Sciatic nerve (tissue), 2 donors: ENCODE measurements at regions not wholly inside any gene's neighbourhood (a gene's known extent, or its start where the extent isn't known, plus 50 kb on each side); places are given as distances from the start of the nearest gene placed in this dataset.

ENCODE experiments used
- ATAC-seq: fragments of 200-7000 bp; cut with Tn5 transposase; one replicate; pipeline ENCODE4 v1.9.1; 2020; ENCODE audit warnings: mild to moderate bottlenecking, moderate library complexity
- DNase-seq: peaks from one replicate; pipeline ENCODE4 v3.0.0-alpha.2; 2020; ENCODE audit warnings: low spot score
- intact Hi-C: fragments of 100-400 bp; cut with DNase I; formaldehyde crosslinking; loops from one replicate; pipeline ENCODE4 v1.14.2; 2022
- donor health status: DM: no; HTN: no; CAD: no.
- donor health status: DM: no; HTN: no; CAD: no.

DNA sequence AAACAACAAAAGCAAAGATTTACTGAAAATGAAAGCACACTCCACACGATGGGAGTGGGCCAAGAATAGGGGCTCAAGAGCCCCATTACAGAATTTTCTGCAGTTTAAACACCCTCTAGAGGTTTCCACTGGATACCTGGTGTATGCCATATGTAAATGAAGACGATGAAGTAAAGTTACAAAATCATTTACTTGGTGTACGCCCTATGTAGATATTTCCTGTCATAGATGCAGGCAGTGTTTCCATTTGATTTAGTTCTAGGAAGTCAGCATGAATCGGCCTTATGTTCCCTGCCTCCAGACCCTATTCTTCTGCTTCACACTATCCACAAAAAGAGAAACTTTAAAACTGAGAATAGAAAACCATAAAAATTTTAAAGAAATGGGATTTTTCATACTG lies 404.4 kb upstream of the GJE1 start:
- ATAC-seq: no peak
- intact Hi-C loops: no loop called here

DNA sequence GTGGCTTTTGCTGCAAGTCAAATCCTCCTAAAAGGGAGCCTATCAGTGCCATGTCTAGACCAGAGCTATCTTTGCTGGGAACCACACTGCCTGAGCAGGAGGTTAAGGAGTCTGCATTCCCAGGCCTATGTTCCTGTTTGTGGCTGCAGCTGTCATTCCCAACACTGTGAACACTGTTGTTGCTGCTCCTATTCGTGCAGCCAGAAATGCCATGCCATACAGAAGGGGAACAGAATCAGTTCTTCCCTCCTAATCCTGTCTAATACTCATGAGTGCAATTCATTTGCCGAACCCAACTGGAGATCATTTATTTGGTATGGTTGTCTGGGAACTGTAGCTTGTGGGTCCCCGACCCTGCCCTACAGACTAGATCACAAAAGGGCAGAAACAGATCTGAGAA lies 406.5 kb upstream of the GJE1 start:
- ATAC-seq (no peak), DNase-seq (no peak)
- intact Hi-C loops: no loop called here

More for the DNA sequence above, 404.4 kb upstream of the GJE1 start:
- no peak for DNase-seq

DNA sequence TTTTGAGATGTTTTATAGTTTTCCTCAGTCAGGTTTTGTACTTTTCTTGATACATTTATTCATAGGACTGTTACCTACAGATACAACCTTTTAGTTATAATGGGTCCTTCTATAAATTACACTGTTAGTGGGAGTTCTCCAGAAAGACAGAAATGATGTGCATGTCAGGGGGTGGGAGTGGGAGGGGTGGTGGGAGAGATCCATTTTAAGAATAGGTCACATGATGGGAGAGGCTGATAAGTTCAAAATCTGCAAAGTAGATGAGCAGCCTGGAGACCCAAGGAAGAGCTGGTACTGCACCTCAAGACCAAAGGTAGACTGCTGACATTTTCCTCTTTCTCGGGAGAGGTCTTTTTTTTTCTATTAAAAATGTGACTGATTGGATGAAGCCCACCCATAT lies 408.0 kb upstream of the GJE1 start:
- ATAC-seq (no peak), DNase-seq (no peak)
- intact Hi-C loops: no loop called here

DNA sequence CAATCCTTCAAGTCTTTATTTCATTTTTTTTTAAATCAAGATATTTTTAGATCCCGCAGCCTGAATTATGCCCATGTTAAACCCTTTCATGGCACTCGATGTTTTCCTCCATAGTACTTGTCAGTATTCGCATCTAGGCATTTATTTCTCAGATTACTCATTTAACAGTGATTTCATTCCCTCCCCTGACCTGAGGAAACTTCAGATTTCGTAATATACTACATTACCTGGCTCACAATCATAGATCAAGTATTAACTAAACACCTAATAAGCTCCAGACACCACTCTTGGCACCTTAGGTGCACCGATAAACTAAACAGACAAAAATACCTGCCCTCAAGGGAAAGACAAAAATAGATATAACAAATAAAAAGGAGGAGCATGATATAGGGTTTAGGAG lies 413.2 kb upstream of the GJE1 start:
- ATAC-seq: no peak
- DNase-seq: no peak
- intact Hi-C loops: no loop called here

DNA sequence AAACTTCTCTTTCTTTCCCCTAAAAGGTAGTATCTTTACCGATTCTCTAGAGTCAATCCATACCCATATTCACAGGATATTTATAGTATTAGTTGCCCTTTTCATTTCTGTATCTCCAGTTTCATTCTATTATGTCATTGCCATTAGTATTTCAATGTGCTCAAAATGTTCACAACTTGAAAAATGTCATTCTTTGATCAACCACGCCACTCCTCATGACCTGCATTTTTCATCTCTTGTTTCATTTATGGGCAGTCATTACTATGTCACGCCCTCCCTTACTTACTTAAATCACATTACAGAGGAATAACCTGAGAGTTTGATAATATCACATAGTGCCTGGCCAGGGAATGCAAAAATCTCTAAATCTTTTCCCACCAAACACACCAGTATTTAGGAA lies 427.3 kb upstream of the GJE1 start:
- intact Hi-C loops: loop anchor here (2.0 kb wide), 1 partner anchor 59 kb away; no protein-coding TSS in a partner anchor
- DNase-seq (no peak), ATAC-seq (no peak)

DNA sequence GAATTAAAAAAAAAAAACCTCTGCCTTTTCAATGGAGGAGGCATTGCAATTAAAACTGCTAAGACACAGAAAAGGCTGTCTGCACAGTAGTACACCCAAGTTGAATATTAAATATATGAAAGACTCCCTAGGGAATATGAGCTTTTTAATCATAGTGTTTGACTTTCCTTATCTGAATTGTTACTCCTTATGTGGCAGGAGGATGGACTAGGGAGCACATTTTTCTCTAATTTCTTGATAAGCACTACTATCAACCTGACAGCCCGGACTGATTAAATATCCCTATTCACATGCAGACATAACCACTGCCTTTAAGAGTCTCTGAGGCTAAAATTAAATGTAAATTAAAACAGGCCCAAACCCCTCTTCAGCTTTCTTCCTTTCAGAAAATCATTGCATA lies 428.6 kb upstream of the GJE1 start:
- DNase-seq (no peak), ATAC-seq (no peak)
- intact Hi-C loops: loop anchor here (2.0 kb wide), 1 partner anchor 61 kb away; no protein-coding TSS in a partner anchor

DNA sequence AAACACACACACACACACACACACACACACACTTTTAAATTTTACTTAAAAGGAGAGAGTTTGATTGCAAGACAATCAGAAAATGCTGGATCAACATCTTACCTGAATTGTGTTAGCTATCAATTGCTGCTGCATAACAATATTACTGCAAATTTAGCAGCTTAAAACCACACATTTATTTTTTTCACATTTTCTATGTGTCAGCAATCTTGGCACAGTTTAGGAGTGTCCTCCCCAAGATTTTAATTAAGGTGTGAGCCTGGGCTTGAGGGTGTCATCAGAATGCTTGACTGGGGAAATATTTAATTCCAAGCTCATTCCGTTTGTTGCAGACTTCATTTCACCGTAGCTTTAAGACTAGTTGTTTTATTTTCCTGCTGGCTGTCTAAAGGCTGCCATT lies 431.0 kb upstream of the GJE1 start:
- intact Hi-C loops: no loop called here
- DNase-seq (no peak), ATAC-seq (no peak)

DNA sequence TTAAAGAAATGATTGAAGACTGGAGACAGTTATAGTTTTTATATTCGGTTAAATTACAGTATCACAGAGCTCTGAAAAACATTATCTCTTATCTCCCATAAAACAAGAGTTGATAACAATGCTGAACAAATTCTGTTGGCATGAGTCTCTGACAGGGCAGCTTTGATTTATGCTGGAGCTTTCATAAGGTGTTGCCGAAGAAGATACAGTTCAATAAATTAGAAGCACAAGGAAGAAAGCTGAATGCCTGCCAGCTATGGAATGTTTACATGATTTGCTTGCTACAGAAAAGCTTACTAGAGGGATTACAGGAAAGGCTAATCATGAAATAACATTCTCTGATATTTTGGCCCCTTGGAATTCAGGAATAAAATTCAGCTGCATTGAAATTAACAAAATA lies 431.9 kb upstream of the GJE1 start:
- no peak for ATAC-seq
- intact Hi-C loops: no loop called here

DNA sequence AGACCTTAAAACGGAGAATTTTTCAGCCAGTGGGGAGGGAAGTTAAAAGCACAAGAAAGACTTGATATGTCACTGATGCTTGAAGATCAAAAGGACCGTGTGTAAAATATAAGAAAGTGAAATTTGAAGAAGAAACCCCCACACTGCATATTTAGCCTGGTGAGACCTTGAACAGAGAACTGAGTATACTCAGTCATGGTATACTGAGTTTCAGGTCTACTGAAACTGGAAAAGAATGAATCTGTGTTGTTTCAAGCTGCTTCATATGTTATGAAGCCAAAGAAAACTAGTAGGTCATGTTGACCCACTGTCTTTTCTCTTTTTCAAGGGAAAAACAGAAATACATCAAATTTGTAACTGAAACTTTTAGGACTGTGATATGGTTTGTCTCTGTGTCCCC lies 443.8 kb upstream of the GJE1 start:
- ATAC-seq: no peak
- intact Hi-C loops: no loop called here
- DNase-seq: no peak

More for the DNA sequence above, 431.9 kb upstream of the GJE1 start:
- DNase-seq: no peak

DNA sequence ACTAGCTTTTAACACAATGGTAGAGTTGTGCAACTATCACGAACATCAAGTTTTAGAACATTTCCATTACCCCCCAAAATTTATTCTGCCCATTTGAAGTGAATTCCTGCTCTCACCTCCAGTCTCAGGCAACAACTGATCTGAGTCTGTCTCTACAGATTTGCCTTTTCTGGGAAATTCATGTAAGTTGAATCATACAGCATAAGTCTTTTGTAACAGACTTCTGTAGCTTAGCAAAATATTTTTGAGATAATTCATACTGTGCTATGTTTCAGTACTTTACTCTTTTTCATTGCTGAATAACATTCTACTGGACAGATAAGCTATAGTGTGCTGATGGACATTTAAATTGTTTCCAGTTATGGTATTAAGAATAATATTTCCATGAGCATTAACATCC lies 447.3 kb upstream of the GJE1 start:
- no peak for ATAC-seq
- intact Hi-C loops: no loop called here
- no peak for DNase-seq

DNA sequence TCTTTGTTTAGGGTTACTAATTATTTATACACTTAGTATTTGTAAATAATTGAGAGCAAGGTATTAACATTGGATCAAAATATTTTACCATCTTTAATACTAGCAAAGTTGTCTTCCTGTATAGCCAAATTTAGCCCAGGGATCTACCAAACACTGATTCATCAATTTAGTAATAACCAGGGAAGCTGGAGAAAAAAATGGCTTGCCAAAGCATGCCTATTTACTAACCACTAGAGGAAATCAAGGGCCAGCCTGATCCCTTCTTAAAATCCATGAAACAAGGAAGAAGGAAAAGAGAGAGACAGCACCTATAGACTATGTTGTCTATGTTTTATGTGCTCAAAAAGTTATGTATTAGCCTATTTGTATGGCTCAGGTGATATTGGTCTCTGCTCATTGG lies 450.3 kb upstream of the GJE1 start:
- DNase-seq: no peak
- intact Hi-C loops: no loop called here
- no peak for ATAC-seq

DNA sequence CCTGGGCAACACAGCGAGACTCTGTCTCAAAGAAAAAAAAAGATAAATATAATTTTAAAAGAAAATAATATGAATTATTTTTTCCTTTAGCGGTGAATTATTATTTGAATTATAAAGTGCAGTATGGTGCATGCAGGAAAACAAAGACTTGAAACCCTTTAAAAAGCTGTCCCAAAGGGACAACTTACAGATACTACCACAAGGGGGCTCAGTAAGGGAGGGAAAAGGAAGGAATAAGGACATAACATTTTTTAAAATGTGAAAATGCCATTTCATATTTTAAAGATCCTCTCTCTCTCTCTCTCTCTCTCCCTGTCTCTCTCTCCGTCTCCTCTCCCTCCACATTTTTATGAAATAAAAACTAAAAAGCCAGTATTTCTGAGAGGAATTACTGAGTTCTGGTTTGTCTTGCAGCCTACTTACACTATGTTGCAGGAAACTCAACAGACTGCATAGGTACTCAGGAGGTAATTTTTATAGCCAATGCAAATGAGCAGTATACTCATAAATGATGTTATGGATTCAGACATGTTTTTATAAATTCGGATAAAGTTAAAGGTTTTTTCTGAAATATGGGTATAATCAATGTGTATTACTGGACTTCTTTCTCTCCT lies 455.0 kb upstream of the GJE1 start:
- ATAC-seq (no peak), DNase-seq (no peak)
- intact Hi-C loops: no loop called here

DNA sequence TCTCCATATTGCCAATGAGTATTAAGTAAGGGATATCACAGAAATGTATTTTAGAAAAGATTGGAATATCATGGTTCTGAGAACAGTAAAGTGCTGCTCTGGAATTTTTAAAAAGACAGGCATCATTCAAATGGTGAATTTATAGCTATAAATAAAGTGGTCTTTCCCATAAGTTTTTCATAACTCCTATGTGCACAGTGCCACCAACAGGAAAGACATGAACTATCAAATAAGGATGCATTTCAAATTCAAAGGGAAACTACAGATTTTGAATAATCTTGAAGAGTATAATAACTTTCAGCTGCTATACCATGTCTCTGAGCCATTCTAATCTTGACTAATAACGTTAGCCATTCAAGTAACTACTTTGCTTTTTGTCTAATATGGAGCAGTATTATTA lies 456.8 kb upstream of the GJE1 start:
- no peak for DNase-seq
- no peak for ATAC-seq
- intact Hi-C loops: no loop called here

DNA sequence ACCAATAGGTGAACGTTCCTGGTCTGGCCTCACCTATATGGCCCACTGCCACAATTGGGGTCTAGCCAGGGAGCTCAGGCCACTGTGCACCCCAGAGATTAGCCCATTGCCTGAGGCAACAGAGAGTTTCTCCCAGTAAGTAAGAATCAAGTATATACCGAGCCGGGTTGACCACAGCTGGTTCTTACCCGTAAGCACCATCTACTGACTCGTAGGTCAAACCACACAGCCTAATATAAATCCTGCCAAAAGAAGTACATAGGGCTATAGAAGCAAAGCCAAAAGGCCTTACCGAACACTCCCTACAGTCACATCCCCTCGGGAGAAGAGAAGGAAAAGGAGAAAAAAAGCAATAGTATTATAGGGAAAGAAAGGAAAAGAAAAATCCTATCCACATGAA lies 463.6 kb upstream of the GJE1 start:
- intact Hi-C loops: no loop called here
- no peak for ATAC-seq
- no peak for DNase-seq

DNA sequence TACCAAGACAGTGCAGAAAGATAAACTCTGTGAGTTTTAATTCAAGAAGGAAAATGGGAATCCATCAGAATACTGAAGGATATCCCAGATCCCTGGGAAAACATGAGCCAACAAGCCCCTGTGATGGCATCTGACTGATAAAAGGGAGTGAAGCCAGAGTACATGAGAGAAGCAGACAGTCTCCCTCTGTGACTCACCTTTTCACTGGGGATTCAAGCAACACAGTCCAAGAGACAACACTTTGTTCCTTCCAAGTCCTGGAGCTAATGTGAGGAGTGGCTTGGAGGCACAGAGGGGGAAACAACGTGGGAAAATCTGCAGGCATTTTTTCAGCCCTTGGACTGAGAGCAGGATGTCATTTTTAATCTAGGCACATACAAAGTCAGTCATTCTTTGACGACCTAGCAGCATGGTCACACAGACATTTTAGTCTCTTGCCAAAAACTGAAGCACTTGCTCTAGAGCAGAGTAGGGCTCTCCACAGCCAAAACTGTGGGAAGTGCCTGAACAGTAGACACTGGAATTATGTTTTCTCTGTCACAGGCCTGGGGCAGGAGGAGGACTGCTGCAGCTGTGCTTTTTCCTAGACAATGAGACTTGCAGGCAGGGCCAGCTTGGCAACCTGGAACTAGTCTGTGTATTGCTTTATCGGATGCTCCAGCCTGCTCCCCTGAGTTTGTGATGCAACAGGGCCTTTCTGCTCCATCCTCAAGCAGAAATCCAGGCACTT lies 465.0 kb upstream of the GJE1 start:
- DNase-seq (no peak), ATAC-seq (no peak)
- intact Hi-C loops: no loop called here

DNA sequence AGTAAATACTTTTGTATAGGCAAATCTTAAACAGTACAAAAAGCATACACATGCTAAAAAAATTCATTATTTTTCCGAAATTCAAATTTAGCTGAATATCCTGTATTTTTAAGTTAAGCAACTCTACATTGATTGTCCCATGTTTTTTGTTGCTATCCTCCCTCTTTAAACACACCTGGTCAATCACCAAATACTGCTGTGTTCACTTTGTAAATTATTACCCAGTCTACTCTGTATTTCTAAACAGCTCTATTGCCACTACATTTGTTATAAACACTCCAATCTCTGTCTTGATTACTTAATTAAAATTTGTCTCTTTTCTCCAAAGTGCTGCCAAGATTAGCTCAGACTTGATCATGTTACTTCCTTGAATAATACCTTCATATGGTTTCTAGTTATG lies 466.5 kb upstream of the GJE1 start:
- ATAC-seq (no peak), DNase-seq (no peak)
- intact Hi-C loops: no loop called here

DNA sequence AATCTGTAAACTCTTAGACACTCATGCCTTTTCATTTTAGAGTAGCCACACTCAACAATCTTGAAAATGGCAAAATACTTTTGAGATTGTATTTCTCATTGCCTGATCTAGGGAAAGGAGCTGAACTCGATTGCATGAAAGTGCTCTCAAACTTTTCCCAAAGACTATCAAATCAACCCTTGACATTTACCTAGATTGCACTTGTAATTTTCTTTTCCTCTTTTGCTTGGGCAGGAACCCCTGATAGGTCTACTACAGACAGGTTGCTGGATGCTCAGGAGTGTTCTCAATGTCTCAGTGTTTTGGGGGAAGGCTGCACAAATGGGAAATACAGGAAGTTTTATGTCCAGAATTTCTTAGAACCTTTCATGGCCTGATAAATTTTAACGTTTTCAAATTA lies 468.0 kb upstream of the GJE1 start:
- ATAC-seq (no peak), DNase-seq (no peak)
- intact Hi-C loops: no loop called here

DNA sequence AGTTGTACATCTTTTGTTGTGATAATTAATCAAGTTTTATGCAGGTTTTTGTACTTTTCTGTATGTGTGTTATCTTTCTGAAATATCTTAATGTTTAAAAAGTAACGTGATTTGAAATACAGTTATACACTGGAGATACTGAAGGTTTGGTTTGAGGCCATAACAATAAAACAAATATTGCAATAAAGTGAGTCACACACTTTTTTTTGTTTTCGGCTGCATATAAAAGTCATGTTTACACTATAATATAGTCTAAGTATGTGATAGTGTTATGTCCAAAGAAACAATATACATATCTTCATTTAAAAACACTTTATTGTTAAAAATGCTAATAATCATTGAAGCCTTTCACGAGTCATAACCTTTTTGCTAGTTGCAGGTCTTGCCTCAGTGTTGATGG lies 473.1 kb upstream of the GJE1 start:
- DNase-seq: no peak
- intact Hi-C loops: no loop called here
- ATAC-seq: no peak

DNA sequence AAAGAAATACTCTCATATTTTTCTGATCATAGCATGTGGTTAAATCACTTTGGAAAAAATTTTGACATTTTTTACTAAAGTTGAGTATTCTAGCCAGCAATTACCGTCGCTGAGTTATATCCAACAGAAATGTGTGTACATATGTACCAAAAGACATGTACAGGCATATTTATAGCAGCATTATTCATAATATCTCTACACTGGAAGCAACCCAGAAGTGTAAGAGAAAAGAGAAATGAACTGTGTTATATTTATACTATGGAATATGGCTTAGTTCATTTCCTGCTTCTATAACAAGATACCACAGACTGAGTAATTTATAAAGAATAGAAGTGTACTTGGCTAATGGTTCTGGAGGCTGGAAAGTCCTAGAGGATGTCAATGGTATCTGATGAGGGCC lies 474.0 kb upstream of the GJE1 start:
- no peak for DNase-seq
- intact Hi-C loops: no loop called here

DNA sequence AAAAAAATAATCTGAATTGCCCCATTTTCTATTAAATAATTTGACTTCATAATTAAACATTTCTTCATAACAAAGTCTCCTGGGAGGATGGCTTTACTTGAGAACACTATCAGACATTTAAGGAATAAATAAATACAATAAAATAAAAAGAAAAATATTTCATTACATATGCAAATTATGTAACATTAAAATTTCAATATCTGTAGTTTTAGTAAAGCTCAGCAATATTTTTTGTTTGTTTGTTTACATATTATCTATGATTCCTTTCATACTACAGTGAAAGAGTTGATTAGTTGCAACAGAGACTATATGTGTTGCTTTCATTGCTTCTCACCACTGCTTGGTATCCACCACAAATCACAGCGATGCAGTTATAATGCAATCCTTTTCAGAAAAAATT lies 474.9 kb upstream of the GJE1 start:
- intact Hi-C loops: no loop called here
- DNase-seq (no peak), ATAC-seq (no peak)

More for the DNA sequence above, 474.0 kb upstream of the GJE1 start:
- no peak for ATAC-seq

DNA sequence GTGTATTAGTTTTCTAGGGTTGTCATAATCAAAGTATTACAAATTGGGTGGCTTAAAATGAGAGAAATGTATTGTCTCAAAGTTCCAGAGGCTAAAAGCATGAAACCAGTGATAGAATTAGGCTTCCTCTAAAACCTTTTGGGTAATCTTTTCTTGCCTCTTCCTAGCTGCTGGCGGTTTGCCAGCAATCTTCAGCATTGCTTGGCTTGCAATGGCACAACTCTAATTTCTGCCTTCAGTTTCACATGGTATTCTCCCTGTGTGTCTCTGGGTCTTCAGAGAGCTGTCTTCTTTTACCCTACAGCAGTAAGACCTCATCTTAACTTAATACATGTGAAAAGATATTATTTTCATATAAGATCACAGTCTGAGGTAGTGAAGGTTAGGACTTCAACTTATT lies 479.1 kb upstream of the GJE1 start:
- DNase-seq: no peak
- ATAC-seq: no peak
- intact Hi-C loops: no loop called here
